GM19455 (cell line): ENCODE measurements at regions not wholly inside any gene's neighbourhood (a gene's known extent, or its start where the extent isn't known, plus 50 kb on each side); places are given as distances from the start of the nearest gene placed in this dataset.
"Not testable (repeated sequence)": the region's sequence is repeated elsewhere in the genome, so short reads cannot be mapped to it uniquely, and the experiment has no call there.

Source experiments
- ATAC-seq: cut with Tn5 transposase; IDR thresholded peaks from one replicate; pipeline ENCODE4 v1.9.1; 2021; ENCODE audit not compliant: unreplicated experiment

- ATAC-seq, result no peak
Measured at GRCh38 chr4:180973894-180974293, 1269.3 kb upstream of the TENM3 start.

- no peak for ATAC-seq
Measured at GRCh38 chr4:180990931-180991330, 1252.3 kb upstream of the TENM3 start.

- no peak for ATAC-seq
Measured at GRCh38 chr4:180993244-180993836, 1249.9 kb upstream of the TENM3 start.

GRCh38 chr4:180994722-180995121, 1248.5 kb upstream of the TENM3 start:
- no peak for ATAC-seq

- ATAC-seq, result no peak
Measured at GRCh38 chr4:180999217-180999616, 1244.0 kb upstream of the TENM3 start.

- ATAC-seq, result no peak
Measured at GRCh38 chr4:181004056-181004455, 1239.1 kb upstream of the TENM3 start.

GRCh38 chr4:181006499-181007260, 1236.5 kb upstream of the TENM3 start:
- no peak for ATAC-seq

- ATAC-seq, result no peak
Measured at GRCh38 chr4:181007751-181008150, 1235.5 kb upstream of the TENM3 start.

GRCh38 chr4:181008164-181008563, 1235.0 kb upstream of the TENM3 start:
- no peak for ATAC-seq

GRCh38 chr4:181013162-181013561, 1230.0 kb upstream of the TENM3 start:
- no peak for ATAC-seq

- no peak for ATAC-seq
Measured at GRCh38 chr4:181017038-181017437, 1226.2 kb upstream of the TENM3 start.

- ATAC-seq, result no peak
Measured at GRCh38 chr4:181018472-181018871, 1224.7 kb upstream of the TENM3 start.

GRCh38 chr4:181018913-181019312, 1224.3 kb upstream of the TENM3 start:
- no peak for ATAC-seq

- no peak for ATAC-seq
Measured at GRCh38 chr4:181020456-181020855, 1222.7 kb upstream of the TENM3 start.

GRCh38 chr4:181021213-181021612, 1222.0 kb upstream of the TENM3 start:
- no peak for ATAC-seq

GRCh38 chr4:181030135-181030921, 1212.9 kb upstream of the TENM3 start:
- ATAC-seq, result not testable (repeated sequence)

GRCh38 chr4:181030961-181031360, 1212.2 kb upstream of the TENM3 start:
- no peak for ATAC-seq

GRCh38 chr4:181043486-181043885, 1199.7 kb upstream of the TENM3 start:
- no peak for ATAC-seq

- no peak for ATAC-seq
Measured at GRCh38 chr4:181046809-181047208, 1196.4 kb upstream of the TENM3 start.

GRCh38 chr4:181051931-181052330, 1191.3 kb upstream of the TENM3 start:
- ATAC-seq, result no peak

- no peak for ATAC-seq
Measured at GRCh38 chr4:181061787-181062186, 1181.4 kb upstream of the TENM3 start.

- ATAC-seq, result no peak
Measured at GRCh38 chr4:181063212-181063611, 1180.0 kb upstream of the TENM3 start.
